ENCODE measurements at regions not wholly inside any gene's neighbourhood (a gene's known extent, or its start where the extent isn't known, plus 50 kb on each side); places are given as distances from the start of the nearest gene placed in this dataset.

DNA sequence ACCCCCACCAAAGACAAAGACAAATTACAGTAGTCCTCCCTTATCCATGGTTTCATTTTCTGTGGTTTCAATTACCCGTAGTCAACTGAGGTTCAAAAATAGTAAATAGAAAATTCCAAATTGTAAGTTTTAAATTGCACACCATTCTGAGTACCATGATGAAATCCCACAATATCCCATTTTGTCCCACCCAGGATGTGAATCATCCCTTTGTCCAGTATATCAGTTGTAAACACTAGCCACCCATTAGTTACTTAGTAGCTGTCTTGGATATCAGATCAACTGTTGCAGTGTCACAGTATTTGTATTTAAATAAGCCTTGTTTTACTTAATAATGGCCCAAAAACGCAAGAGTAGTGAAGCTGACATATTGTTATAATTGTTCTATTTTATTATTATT is 364.0 kb upstream of the ARID1B start:
- no peak for DNase-seq (ENCODE audit: low read depth)

DNA sequence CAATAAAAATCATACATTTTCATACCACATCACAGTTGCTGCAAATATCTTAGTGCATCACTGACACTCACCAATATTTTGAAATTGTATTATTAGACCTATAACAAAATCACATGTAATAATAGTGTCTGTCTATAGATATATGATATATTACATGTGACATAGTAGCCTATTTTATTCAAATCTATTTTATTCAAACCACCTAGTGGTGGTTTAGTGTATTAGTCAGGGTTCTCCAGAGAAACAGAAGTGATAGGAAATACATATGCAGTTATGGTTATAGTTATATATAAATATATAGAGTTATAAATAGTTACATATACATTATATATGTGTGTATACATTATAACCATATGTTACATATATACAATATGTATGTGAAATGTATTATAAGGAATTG is 366.5 kb upstream of the ARID1B start:
- no peak for DNase-seq (ENCODE audit: low read depth)

GRCh38 chr6:156408655-156409054 is 368.5 kb upstream of the ARID1B start:
- DNase-seq (ENCODE audit: low read depth), result no peak

DNA sequence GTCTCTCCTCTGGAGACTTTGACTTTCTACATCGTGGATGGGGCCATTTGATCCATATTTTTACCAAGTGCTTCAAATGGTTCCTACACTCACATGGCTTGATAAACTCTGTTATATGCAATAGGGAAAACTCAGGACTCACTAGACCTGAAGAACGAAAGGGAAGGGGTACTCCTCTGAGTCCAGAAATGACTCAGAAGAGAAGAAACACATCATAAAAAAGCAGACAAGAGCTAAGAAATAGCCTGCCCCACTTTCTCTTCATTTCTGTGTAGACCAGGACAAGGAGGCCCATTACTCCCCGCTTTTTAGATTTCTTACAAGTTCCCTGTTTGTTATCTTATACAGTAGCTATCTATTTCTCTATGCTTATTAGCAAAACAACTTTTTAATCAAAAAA is 369.8 kb upstream of the ARID1B start:
- DNase-seq (ENCODE audit: low read depth), result no peak

DNA sequence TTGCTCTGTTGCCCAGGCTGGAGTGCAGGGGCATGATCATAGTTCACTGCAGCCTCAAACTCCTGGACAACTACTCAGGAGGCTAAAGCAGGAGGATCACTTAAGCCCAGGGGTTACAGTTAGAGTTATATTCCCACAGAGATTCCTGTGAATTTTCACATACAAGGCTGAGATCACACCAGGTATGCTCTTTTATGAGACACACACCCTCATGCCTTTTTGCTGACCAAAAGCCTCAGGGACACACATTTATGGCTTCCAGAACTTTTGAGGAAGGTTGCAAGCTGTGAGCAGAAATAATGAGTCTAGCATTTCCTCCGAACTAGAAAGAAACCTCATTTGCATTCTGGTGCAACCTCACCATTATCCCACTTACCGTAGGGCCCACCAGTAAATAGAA is 370.5 kb upstream of the ARID1B start:
- no peak for DNase-seq (ENCODE audit: low read depth)

- no peak for DNase-seq (ENCODE audit: low read depth)
Observed at GRCh38 chr6:156406099-156406498, 371.1 kb upstream of the ARID1B start.

DNA sequence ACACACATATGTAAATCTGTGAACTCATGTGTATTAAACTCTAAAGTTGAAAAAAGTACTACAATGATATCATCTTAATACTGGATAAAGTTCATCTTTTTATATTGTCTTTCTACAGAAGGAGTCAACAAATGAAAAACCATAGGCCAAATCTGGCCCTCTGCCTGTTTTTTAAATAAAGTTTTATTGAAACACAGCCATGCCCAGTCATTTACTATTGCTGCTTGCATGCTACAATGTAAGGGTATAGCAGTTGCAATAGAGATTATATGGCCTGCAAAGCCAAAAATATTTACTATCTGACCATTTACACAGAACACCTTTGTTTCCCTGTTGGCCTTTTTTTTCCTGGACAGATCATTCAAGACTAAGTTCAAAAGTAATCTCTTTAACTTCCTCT is 374.6 kb upstream of the ARID1B start:
- DNase-seq (ENCODE audit: low read depth), result no peak

DNA sequence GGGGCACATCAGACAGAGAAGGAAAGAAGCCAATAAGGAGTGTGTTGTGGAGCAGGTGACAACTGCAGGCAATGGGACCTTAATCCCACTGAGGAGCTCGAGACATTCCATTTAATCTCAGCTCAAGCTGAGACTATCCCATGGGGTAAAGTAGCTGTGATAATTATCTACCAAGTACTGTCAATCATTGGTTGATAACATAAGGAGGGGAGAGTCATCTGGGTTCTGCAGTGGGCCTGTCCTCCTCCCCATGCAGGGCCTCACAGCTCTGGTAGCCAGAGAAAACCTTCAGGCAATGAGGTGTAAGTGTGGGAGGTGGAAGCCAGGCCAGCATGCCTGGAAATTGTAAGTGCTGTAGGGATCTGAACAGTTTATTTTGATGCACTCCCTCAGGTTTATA is 375.0 kb upstream of the ARID1B start:
- no peak for DNase-seq (ENCODE audit: low read depth)

GRCh38 chr6:156400487-156400886 is 376.7 kb upstream of the ARID1B start:
- no peak for DNase-seq (ENCODE audit: low read depth)

GRCh38 chr6:156398966-156399365 is 378.2 kb upstream of the ARID1B start:
- no peak for DNase-seq (ENCODE audit: low read depth)

- DNase-seq (ENCODE audit: low read depth), result no peak
Observed at GRCh38 chr6:156398371-156398770, 378.8 kb upstream of the ARID1B start.

- no peak for DNase-seq (ENCODE audit: low read depth)
Observed at GRCh38 chr6:156396791-156397418, 380.3 kb upstream of the ARID1B start.

- no peak for DNase-seq (ENCODE audit: low read depth)
Observed at GRCh38 chr6:156396068-156396771, 381.0 kb upstream of the ARID1B start.

DNA sequence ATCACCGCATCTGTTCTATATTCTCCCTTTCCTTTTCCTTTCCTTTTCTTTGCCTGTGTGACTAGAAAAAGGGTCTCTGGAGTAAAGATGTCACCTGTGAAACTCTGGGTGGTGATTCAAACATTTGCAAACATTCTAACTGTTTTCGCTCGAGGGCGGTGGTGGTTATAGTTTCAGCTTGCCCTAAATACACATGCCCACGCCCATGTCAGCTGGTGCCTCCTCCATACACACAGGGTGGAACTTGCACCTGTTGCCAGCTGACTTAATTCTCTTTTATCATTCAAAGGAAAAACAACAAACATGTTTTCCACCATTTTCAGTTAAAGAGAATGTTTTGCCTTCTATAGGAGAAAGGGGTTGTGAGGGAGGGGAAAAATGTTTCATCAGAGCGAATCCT is 381.9 kb upstream of the ARID1B start:
- peak; percentile 47 for DNase-seq (ENCODE audit: low read depth)

DNA sequence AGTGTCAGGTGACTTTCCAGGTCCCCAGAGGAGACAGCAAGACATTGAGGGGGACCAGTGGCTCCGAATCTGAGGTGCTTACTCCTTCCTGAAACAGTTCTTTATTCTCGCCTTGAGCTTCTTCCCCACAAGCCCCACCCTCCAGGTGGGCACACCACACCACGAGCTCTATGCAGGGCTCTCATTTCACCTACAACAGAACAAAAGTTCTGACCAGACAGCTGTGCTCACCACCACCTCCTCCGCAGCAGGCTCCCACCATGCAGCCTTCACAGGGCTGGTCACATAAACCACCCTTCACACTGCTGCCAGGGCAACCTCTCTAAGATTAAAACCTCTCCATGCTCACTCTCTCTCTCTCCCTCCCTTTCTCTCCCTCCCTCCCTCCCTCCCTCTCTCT is 384.5 kb upstream of the ARID1B start:
- no peak for DNase-seq (ENCODE audit: low read depth)

GRCh38 chr6:156391977-156392376 is 385.2 kb upstream of the ARID1B start:
- no peak for DNase-seq (ENCODE audit: low read depth)

GRCh38 chr6:156391061-156391672 is 386.0 kb upstream of the ARID1B start:
- DNase-seq (ENCODE audit: low read depth), result no peak

DNA sequence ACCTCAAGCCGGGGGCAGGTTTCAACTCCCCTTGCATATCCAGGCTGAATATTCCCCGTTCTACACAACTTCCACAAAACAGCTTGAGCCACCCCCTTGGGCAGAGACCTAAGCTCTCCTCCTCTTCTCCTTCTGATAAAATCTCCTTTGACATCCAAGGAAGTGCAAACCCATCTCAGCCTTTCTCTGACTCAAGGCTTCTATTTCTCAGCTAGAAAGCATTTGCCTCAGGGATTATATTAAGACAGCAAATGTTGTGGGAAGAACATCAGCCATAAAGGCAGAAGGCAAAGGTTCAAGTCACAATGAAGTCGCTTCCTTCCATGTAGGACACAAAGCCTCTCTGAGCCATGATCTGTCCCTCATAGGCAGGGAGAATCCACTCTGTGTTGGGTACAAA is 386.6 kb upstream of the ARID1B start:
- no peak for DNase-seq (ENCODE audit: low read depth)

- DNase-seq (ENCODE audit: low read depth), result no peak
Observed at GRCh38 chr6:156389296-156389695, 387.9 kb upstream of the ARID1B start.

GRCh38 chr6:156387472-156387871 is 389.7 kb upstream of the ARID1B start:
- no peak for DNase-seq (ENCODE audit: low read depth)

GRCh38 chr6:156383059-156383458 is 394.1 kb upstream of the ARID1B start:
- no peak for DNase-seq (ENCODE audit: low read depth)

GRCh38 chr6:156379392-156380289 is 397.5 kb upstream of the ARID1B start:
- DNase-seq (ENCODE audit: low read depth), result no peak

- DNase-seq (ENCODE audit: low read depth), result no peak
Observed at GRCh38 chr6:156378853-156379252, 398.3 kb upstream of the ARID1B start.
